Hepatocyte (in vitro differentiated cells): ENCODE measurements at regions not wholly inside any gene's neighbourhood (a gene's known extent, or its start where the extent isn't known, plus 50 kb on each side); places are given as distances from the start of the nearest gene placed in this dataset.

Source experiments
- CTCF ChIP-seq: fragments of 200-600 bp; sonication (generic); IDR thresholded peaks from 2 replicates; pipeline ENCODE4 v1.5.1; 2016; ENCODE audit warnings: antibody characterized with exemption, mild to moderate bottlenecking; ENCODE audit not compliant: poor library complexity
- EZH2 ChIP-seq: fragments of 200-600 bp; sonication (generic); IDR thresholded peaks from 2 replicates; pipeline ENCODE4 v1.6.1; 2016; ENCODE audit warnings: antibody characterized with exemption, mild to moderate bottlenecking, borderline replicate concordance

GRCh38 chr14:43001731-43002130 lies 1395.1 kb downstream of the LRFN5 start:
- no peak for TF ChIP-seq EZH2
- no peak for TF ChIP-seq CTCF
